GM12878 (cell line): ENCODE measurements at regions not wholly inside any gene's neighbourhood (a gene's known extent, or its start where the extent isn't known, plus 50 kb on each side); places are given as distances from the start of the nearest gene placed in this dataset.

Experiments
- ATAC-seq: fragments of 200-7000 bp; cut with Tn5 transposase; 3 replicates; pipeline ENCODE4 v1.9.1; 2020; ENCODE audit warnings: mild to moderate bottlenecking, moderate library complexity
- BruUV-seq: library from RNA; stranded (reverse); fragments of 400-500 nt; replicated peaks from 2 replicates; lab custom pipeline; 2021; lab: Mats Ljungman, UMichigan
- CTCF ChIA-PET: fragments of 300-600 bp; sonication (Branson Sonifier 250); formaldehyde crosslinking; extraction: SDS; loops from one replicate; lab custom pipeline; 2021; ENCODE audit warnings: inconsistent platforms; lab: Yijun Ruan, JAX
- POLR2A ChIA-PET: fragments of 350-600 bp; formaldehyde crosslinking; extraction: SDS; loops from one replicate; lab custom pipeline; 2021; ENCODE audit warnings: inconsistent platforms; lab: Charles Lee
- RAD21 ChIA-PET: fragments of 300-600 bp; sonication (Branson Sonifier 250); formaldehyde crosslinking; loops from one replicate; lab custom pipeline; 2023; ENCODE audit warnings: antibody characterized with exemption; ENCODE audit not compliant: unreplicated experiment; lab: Charles Lee
- SMC1A ChIA-PET: fragments of 300-600 bp; sonication (Branson Sonifier 250); formaldehyde crosslinking; loops from one replicate; lab custom pipeline; 2023; ENCODE audit not compliant: unreplicated experiment, uncharacterized antibody; lab: Charles Lee
- DNase-seq: peaks from one replicate; pipeline ENCODE4 v3.0.0-alpha.2; 2011; ENCODE audit warnings: low read depth, low spot score
- FAIRE-seq: peaks from 3 replicates; lab custom pipeline; 2011; peaks lifted over from hg19 to GRCh38; lab: Jason Lieb, UNC
- H2AFZ ChIP-seq: 2 replicates; pipeline ENCODE4 v1.6.0; 2011; ENCODE audit warnings: low read depth, low read length, control low read depth; ENCODE audit not compliant: control insufficient read depth
- H3K27ac ChIP-seq: 2 replicates; pipeline ENCODE4 v1.5.1; 2011; ENCODE audit warnings: control low read depth; ENCODE audit not compliant: control insufficient read depth, insufficient read depth
- H3K27me3 ChIP-seq, 2 experiments: replicated peaks in 1 of 2; 2 replicates each; pipeline versions ENCODE4 v1.6.0 to v1.6.1; 2011; ENCODE audit warnings: low read length in 1 of 2; ENCODE audit not compliant: control insufficient read depth in 2 of 2, insufficient read depth in 2 of 2
- H3K36me3 ChIP-seq, 2 experiments: 2 replicates each; pipeline ENCODE4 v1.5.1; 2011; ENCODE audit warnings: low read length in 1 of 2; ENCODE audit not compliant: control insufficient read depth in 2 of 2, insufficient read depth in 2 of 2
- H3K4me1 ChIP-seq: 2 replicates; pipeline ENCODE4 v1.6.1; 2011; ENCODE audit warnings: mild to moderate bottlenecking, low read length, moderate library complexity, mixed read lengths; ENCODE audit not compliant: control insufficient read depth, insufficient read depth
- H3K4me2 ChIP-seq: 2 replicates; pipeline ENCODE4 v1.6.0; 2011; ENCODE audit warnings: control low read depth; ENCODE audit not compliant: control insufficient read depth, insufficient read depth
- H3K4me3 ChIP-seq: fragments of 200-600 bp; sonication (generic); 2 replicates; pipeline ENCODE4 v1.5.1; 2016
- H3K79me2 ChIP-seq: 2 replicates; pipeline ENCODE4 v1.6.0; 2011; ENCODE audit warnings: low read length; ENCODE audit not compliant: control insufficient read depth, insufficient read depth
- H3K9ac ChIP-seq: 2 replicates; pipeline ENCODE4 v1.8.0; 2011; ENCODE audit warnings: low read length, control low read depth, mixed read lengths; ENCODE audit not compliant: control insufficient read depth, insufficient read depth
- H3K9me3 ChIP-seq: replicated peaks from 3 replicates; pipeline ENCODE4 v1.5.1; 2011; ENCODE audit warnings: mild to moderate bottlenecking, low read length; ENCODE audit not compliant: control insufficient read depth, insufficient read depth
- H4K20me1 ChIP-seq: 2 replicates; pipeline ENCODE4 v1.6.0; 2011; ENCODE audit not compliant: control insufficient read depth, insufficient read depth
- BCL3 ChIP-seq: IDR thresholded peaks from 2 replicates; pipeline ENCODE4 v1.6.1; 2011; ENCODE audit warnings: borderline replicate concordance, low read depth, mild to moderate bottlenecking, moderate library complexity, low read length; ENCODE audit not compliant: insufficient read depth, poor library complexity, severe bottlenecking
- BRCA1 ChIP-seq: IDR thresholded peaks from 2 replicates; pipeline ENCODE4 v1.6.1; 2011; ENCODE audit warnings: low read depth, low read length, improper control_type of control experiment
- CBX5 ChIP-seq: sonication (generic); IDR thresholded peaks from 2 replicates; pipeline ENCODE4 v1.6.1; 2016; ENCODE audit warnings: low read depth, moderate library complexity, mild to moderate bottlenecking, inconsistent platforms
- CEBPZ ChIP-seq: fragments of 150-350 bp; IDR thresholded peaks from 2 replicates; pipeline ENCODE4 v1.6.1; 2016; ENCODE audit warnings: low read depth, low read length
- ESRRA ChIP-seq: IDR thresholded peaks from 2 replicates; pipeline ENCODE4 v1.6.1; 2012; ENCODE audit warnings: mild to moderate bottlenecking, low read length, improper control_type of control experiment
- NFYA ChIP-seq: IDR thresholded peaks from 2 replicates; pipeline ENCODE4 v1.6.1; 2011; ENCODE audit warnings: low read depth, mild to moderate bottlenecking, low read length, improper control_type of control experiment, borderline replicate concordance
- RCOR1 ChIP-seq: conservative IDR thresholded peaks from 2 replicates; pipeline ENCODE4 v1.6.1; 2012; ENCODE audit warnings: low read depth, low read length, improper control_type of control experiment
- SIX5 ChIP-seq: IDR thresholded peaks from 2 replicates; pipeline ENCODE4 v1.6.1; 2011; ENCODE audit warnings: mild to moderate bottlenecking, low read depth, low read length, moderate library complexity; ENCODE audit not compliant: severe bottlenecking
- SMARCA5 ChIP-seq: fragments of 450-650 bp; IDR thresholded peaks from 2 replicates; pipeline ENCODE4 v1.6.1; 2017; ENCODE audit warnings: mild to moderate bottlenecking
- SUPT20H ChIP-seq: IDR thresholded peaks from 2 replicates; pipeline ENCODE4 v1.6.1; 2011; ENCODE audit warnings: low read depth, mild to moderate bottlenecking, low read length, moderate library complexity, borderline replicate concordance; ENCODE audit not compliant: control insufficient read depth
- USF1 ChIP-seq: IDR thresholded peaks from 2 replicates; pipeline ENCODE4 v1.6.1; 2011; ENCODE audit warnings: borderline replicate concordance, low read depth, mild to moderate bottlenecking, moderate library complexity, mixed read lengths, low read length; ENCODE audit not compliant: insufficient read depth; ENCODE audit errors: extremely low read length
- USF2 ChIP-seq: IDR thresholded peaks from 2 replicates; pipeline ENCODE4 v1.6.1; 2011; ENCODE audit warnings: low read depth, low read length, improper control_type of control experiment, borderline replicate concordance
- WRNIP1 ChIP-seq: IDR thresholded peaks from 2 replicates; pipeline ENCODE4 v1.6.1; 2011; ENCODE audit warnings: low read depth, low read length, improper control_type of control experiment, borderline replicate concordance
- in situ Hi-C: fragments of 300-500 bp; cut with MboI; formaldehyde crosslinking; loops from 9 replicates; pipeline ENCODE4 v1.14.3; 2018; ENCODE audit warnings: mixed read lengths
- intact Hi-C: fragments of 100-400 bp; cut with micrococcal nuclease; formaldehyde crosslinking; loops from one replicate; pipeline ENCODE4 v1.14.2; 2022; ENCODE audit not compliant: unreplicated experiment

GRCh38 chr3:135849827-135850226 is 115.7 kb upstream of the PPP2R3A start:
- Histone ChIP-seq H3K9me3 (no peaks in the 10 kb centered on the region), H3K27me3 (no peaks in the 10 kb centered on the region), H3K4me2 (no peak overlapping the region), H3K4me3 (no peak overlapping the region), H4K20me1 (no peaks in the 10 kb centered on the region), H3K9ac (no peak overlapping the region), H3K4me1 (no peaks in the 10 kb centered on the region)
- in situ Hi-C loops: no loop called here
- POLR2A ChIA-PET: no interaction called here
- CTCF ChIA-PET: no interaction called here
- no peak for ATAC-seq
- TF ChIP-seq USF2: no peak
- no peak for TF ChIP-seq CBX5
- TF ChIP-seq NFYA: no peak
- no peak for TF ChIP-seq BCL3
- no peak for TF ChIP-seq SMARCA5
- TF ChIP-seq SIX5: no peak
- TF ChIP-seq WRNIP1: no peak
- TF ChIP-seq RCOR1: no peak
- TF ChIP-seq USF1: no peak
- no peak for TF ChIP-seq ESRRA
- no peak for TF ChIP-seq CEBPZ
- no peak for TF ChIP-seq SUPT20H
- no peak for TF ChIP-seq BRCA1
- TF ChIP-seq, all 136 proteins: peak for 0
- Histone ChIP-seq H3K27ac (no peak overlapping the region), H3K36me3 (no peaks in the 10 kb centered on the region), H3K79me2 (no peaks in the 10 kb centered on the region), H2AFZ (no peak overlapping the region)
- ChIA-PET RAD21 (no interaction called here), SMC1A (interaction anchor here (0.6 kb wide), 2 partner anchors 58 to 270 kb away, joined by 3 to 4 read pairs; no protein-coding TSS in a partner anchor)
- FAIRE-seq (no peak), DNase-seq (no peak)
- no TSS peak for BruUV-seq
- intact Hi-C loops: no loop called here
